MM.1S (cell line): ENCODE measurements at regions not wholly inside any gene's neighbourhood (a gene's known extent, or its start where the extent isn't known, plus 50 kb on each side); places are given as distances from the start of the nearest gene placed in this dataset.
A peak's percentile ranks its signal among the peaks of the same experiment; 100 is the strongest.

Source experiments
- DNase-seq: peaks from one replicate; pipeline ENCODE4 v3.0.0-alpha.2; 2015
- H2AFZ ChIP-seq: fragments of 300-600 bp; sonication (generic); 2 replicates; pipeline ENCODE4 v1.6.0; 2016; ENCODE audit warnings: antibody characterized with exemption, low read length
- H3F3A ChIP-seq: fragments of 300-600 bp; sonication (generic); 2 replicates; pipeline ENCODE4 v1.6.1; 2016; ENCODE audit warnings: mild to moderate bottlenecking, antibody characterized with exemption, low read length, moderate library complexity, mixed read lengths; ENCODE audit not compliant: insufficient read depth
- H3K27ac ChIP-seq: fragments of 300-600 bp; sonication (generic); 2 replicates; pipeline ENCODE4 v1.5.1; 2016; ENCODE audit warnings: mild to moderate bottlenecking, low read length
- H3K27me3 ChIP-seq: fragments of 300-600 bp; sonication (generic); replicated peaks from 2 replicates; pipeline ENCODE4 v1.6.0; 2016; ENCODE audit warnings: low read length; ENCODE audit not compliant: insufficient read depth
- H3K36me3 ChIP-seq: fragments of 300-600 bp; sonication (generic); replicated peaks from 2 replicates; pipeline ENCODE4 v1.6.1; 2016; ENCODE audit warnings: mild to moderate bottlenecking, low read length, mixed read lengths; ENCODE audit not compliant: insufficient read depth
- H3K4me1 ChIP-seq: fragments of 300-600 bp; sonication (generic); 2 replicates; pipeline ENCODE4 v1.6.1; 2016; ENCODE audit warnings: low read length, mixed read lengths
- H3K4me2 ChIP-seq: fragments of 300-600 bp; sonication (generic); 2 replicates; pipeline ENCODE4 v1.6.0; 2016; ENCODE audit warnings: low read depth, low read length
- H3K4me3 ChIP-seq: fragments of 300-600 bp; sonication (generic); 2 replicates; pipeline ENCODE4 v1.5.1; 2016; ENCODE audit warnings: low read length, mixed read lengths
- H3K79me2 ChIP-seq: fragments of 300-600 bp; sonication (generic); 2 replicates; pipeline ENCODE4 v1.6.1; 2016; ENCODE audit warnings: mixed run types, low read length, mixed read lengths
- H3K9ac ChIP-seq: fragments of 300-600 bp; sonication (generic); 2 replicates; pipeline ENCODE4 v1.6.1; 2016; ENCODE audit warnings: low read length, mixed read lengths
- H3K9me2 ChIP-seq: fragments of 300-600 bp; sonication (generic); replicated peaks from 2 replicates; pipeline ENCODE4 v1.6.1; 2016; ENCODE audit warnings: mild to moderate bottlenecking, low read length, mixed read lengths; ENCODE audit not compliant: insufficient read depth
- H3K9me3 ChIP-seq: fragments of 300-600 bp; sonication (generic); replicated peaks from 2 replicates; pipeline ENCODE4 v1.6.1; 2016; ENCODE audit warnings: mild to moderate bottlenecking, low read length, mixed read lengths; ENCODE audit not compliant: insufficient read depth
- H4K20me1 ChIP-seq: fragments of 300-600 bp; sonication (generic); 2 replicates; pipeline ENCODE4 v1.6.1; 2016; ENCODE audit warnings: mild to moderate bottlenecking, low read length, moderate library complexity, mixed read lengths; ENCODE audit not compliant: insufficient read depth
- CTCF ChIP-seq: fragments of 300-600 bp; sonication (generic); IDR thresholded peaks from 2 replicates; pipeline ENCODE4 v1.5.1; 2016; ENCODE audit warnings: antibody characterized with exemption, low read length, mixed read lengths
- EZH2 ChIP-seq: fragments of 300-600 bp; sonication (generic); optimal IDR thresholded peaks from 2 replicates; pipeline ENCODE3; 2017; ENCODE audit warnings: low read depth, mild to moderate bottlenecking, antibody characterized with exemption, low read length, mixed read lengths
- EZH2phosphoT487 ChIP-seq: fragments of 300-600 bp; sonication (generic); IDR thresholded peaks from 2 replicates; pipeline ENCODE4 v1.6.1; 2018; ENCODE audit warnings: antibody characterized with exemption, low read length

GRCh38 chr11:25766332-25767015 lies 565.5 kb upstream of the ANO3 start:
- H3K4me2 ChIP-seq, result no peak overlapping the region

DNA sequence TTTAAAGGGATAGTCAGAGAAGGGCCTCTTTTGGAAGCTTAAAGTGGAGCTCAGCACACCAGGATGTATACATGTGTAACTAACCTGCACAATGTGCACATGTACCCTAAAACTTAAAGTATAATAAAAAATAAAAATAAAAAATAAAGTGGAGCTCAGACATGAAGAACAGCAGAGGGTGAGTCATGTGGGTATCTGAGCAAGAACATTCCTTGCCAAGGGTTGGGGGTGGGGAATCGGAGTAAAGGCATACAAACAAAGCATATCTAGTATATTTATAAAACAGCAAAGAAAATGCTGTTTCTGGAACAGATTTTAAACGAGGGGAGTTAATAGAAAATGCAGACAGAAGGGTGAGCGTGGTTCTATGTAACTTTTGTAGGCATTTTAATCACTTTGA lies 562.6 kb upstream of the ANO3 start:
- H3K4me1 ChIP-seq, result no peaks in the 10 kb centered on the region
- no peaks in the 10 kb centered on the region for H3F3A ChIP-seq
- H3K9me2 ChIP-seq, result no peaks in the 10 kb centered on the region
- no peak overlapping the region for H3K4me2 ChIP-seq
- H2AFZ ChIP-seq, result no peak overlapping the region
- DNase-seq, result no peak
- no peaks in the 10 kb centered on the region for H4K20me1 ChIP-seq
- no peaks in the 10 kb centered on the region for H3K9me3 ChIP-seq
- no peaks in the 10 kb centered on the region for H3K36me3 ChIP-seq
- no peak overlapping the region for H3K27ac ChIP-seq
- no peak overlapping the region for H3K9ac ChIP-seq
- H3K4me3 ChIP-seq, result no peak overlapping the region
- H3K79me2 ChIP-seq, result no peaks in the 10 kb centered on the region
- TF ChIP-seq EZH2, result no peak
- no peak for TF ChIP-seq CTCF
- TF ChIP-seq EZH2phosphoT487, result no peak
- no peaks in the 10 kb centered on the region for H3K27me3 ChIP-seq

More at GRCh38 chr11:25766332-25767015, 565.5 kb upstream of the ANO3 start:
- Histone ChIP-seq H3K27me3 (no peaks in the 10 kb centered on the region), H3K4me1 (no peaks in the 10 kb centered on the region), H3K9me3 (no peaks in the 10 kb centered on the region), H3K4me3 (no peak overlapping the region), H3K9ac (no peak overlapping the region), H3K79me2 (no peaks in the 10 kb centered on the region), H2AFZ (no peak overlapping the region), H3F3A (no peaks in the 10 kb centered on the region), H4K20me1 (no peaks in the 10 kb centered on the region), H3K36me3 (no peaks in the 10 kb centered on the region), H3K9me2 (no peaks in the 10 kb centered on the region), H3K27ac (no peak overlapping the region)
- TF ChIP-seq EZH2 (no peak), EZH2phosphoT487 (no peak), CTCF (no peak)
- peak; percentile 25 for DNase-seq

DNA sequence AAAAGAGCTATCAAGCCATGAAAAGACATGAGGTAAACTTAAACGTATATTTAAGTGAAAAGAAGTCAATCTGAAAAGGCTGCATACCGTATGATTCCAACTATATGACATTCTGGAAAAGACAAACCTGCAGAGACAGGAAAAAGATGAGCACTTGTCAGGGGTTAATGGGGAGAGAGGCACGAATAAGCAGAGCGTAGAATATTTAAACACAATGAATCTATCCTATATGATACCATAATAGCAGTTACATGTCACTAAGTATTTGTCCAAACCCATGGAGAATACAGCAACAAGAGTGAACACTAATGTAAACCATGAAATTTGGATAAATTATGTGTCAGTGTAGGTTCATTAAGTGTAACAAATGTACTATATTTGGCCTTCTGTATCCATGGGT lies 560.3 kb upstream of the ANO3 start:
- Histone ChIP-seq H4K20me1 (no peaks in the 10 kb centered on the region), H3K79me2 (no peaks in the 10 kb centered on the region), H2AFZ (no peak overlapping the region)

More for the DNA sequence above, 560.3 kb upstream of the ANO3 start:
- Histone ChIP-seq H3K9me2 (no peaks in the 10 kb centered on the region), H3K4me3 (no peak overlapping the region), H3K36me3 (no peaks in the 10 kb centered on the region), H3K4me1 (no peaks in the 10 kb centered on the region), H3K4me2 (no peak overlapping the region), H3F3A (no peaks in the 10 kb centered on the region), H3K9me3 (no peaks in the 10 kb centered on the region), H3K27ac (no peak overlapping the region), H3K9ac (no peak overlapping the region), H3K27me3 (no peaks in the 10 kb centered on the region)
- no peak for DNase-seq
- TF ChIP-seq EZH2phosphoT487, result no peak
- TF ChIP-seq CTCF, result no peak
- TF ChIP-seq EZH2, result no peak
